ENCODE measurements at regions not wholly inside any gene's neighbourhood (a gene's known extent, or its start where the extent isn't known, plus 50 kb on each side); places are given as distances from the start of the nearest gene placed in this dataset.

DNA sequence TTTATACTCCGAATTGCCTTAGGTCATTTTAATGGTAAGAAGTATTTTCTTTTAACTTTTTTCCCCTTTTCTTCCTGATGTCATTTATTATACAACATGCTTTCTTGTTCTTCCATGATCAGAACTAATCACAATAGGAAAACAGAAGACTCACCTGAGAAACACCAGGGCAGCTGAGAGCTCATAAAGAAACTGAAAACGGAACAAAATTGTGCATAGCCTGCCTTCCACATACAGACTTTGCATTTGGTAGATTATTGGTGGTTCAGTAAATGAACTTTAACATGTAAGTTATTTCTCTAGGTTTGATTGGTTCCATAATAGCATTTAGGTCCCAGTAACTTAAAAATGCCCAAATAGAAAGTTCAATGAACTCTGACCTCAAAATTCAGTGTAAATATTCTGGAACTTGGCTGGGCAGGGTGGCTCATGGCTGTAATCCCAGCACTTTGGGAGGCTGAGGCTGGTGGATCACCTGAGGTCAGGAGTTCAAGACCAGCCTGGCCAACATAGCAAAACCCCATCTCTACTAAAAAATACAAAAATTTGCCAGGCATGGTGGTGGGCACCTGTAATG, 161.1 kb upstream of the DTNBP1 start:
- H3K27me3 ChIP-seq (replicated peaks; ENCODE audit: insufficient read depth) = no peaks in the 10 kb centered on the region
- H3K4me3 ChIP-seq = no peak overlapping the region
- H3K36me3 ChIP-seq = no peaks in the 10 kb centered on the region
- no peak for TF ChIP-seq POLR2AphosphoS5 (IDR thresholded peaks at IDR 0.05)
- TF ChIP-seq, protein P1, sequence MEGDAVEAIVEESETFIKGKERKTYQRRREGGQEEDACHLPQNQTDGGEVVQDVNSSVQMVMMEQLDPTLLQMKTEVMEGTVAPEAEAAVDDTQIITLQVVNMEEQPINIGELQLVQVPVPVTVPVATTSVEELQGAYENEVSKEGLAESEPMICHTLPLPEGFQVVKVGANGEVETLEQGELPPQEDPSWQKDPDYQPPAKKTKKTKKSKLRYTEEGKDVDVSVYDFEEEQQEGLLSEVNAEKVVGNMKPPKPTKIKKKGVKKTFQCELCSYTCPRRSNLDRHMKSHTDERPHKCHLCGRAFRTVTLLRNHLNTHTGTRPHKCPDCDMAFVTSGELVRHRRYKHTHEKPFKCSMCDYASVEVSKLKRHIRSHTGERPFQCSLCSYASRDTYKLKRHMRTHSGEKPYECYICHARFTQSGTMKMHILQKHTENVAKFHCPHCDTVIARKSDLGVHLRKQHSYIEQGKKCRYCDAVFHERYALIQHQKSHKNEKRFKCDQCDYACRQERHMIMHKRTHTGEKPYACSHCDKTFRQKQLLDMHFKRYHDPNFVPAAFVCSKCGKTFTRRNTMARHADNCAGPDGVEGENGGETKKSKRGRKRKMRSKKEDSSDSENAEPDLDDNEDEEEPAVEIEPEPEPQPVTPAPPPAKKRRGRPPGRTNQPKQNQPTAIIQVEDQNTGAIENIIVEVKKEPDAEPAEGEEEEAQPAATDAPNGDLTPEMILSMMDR (IDR thresholded peaks at IDR 0.05) = no peak
- TF ChIP-seq POLR2A (IDR thresholded peaks at IDR 0.05) = no peak
- no peaks in the 10 kb centered on the region for H3K4me1 ChIP-seq (replicated peaks)
- DNase-seq (ENCODE audit: low spot score) = no peak
- no peak overlapping the region for H3K27ac ChIP-seq
- intact Hi-C loops (cut with DNase I) = no loop called here
- H3K9me3 ChIP-seq = no peaks in the 10 kb centered on the region
- WGBS = 71% methylated on average over 2 of the region's 2 CpGs

DNA sequence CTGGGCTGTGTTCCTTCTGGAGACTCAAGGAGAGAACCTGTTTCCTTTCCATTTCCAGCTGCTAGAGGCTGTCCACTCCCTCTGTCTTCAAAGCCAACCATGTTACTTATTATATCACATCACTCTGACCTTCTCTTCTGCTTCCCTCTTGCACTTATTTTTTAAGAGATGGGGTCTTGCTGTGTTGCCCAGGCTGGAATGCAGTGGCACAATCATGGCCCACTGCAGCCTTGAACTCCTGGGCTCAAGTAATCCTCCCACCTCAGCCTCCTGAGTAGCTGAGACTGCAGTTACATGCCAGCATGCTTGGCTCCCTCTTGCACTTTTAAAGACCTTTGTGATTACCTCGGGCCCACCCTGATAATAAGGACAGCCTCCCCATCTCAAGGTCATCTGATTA, 160.0 kb upstream of the DTNBP1 start:
- Histone ChIP-seq H3K27me3 (replicated peaks; ENCODE audit: insufficient read depth) (no peaks in the 10 kb centered on the region), H3K27ac (no peak overlapping the region)
- 82% methylated on average over 1 of the region's 1 CpG for WGBS

DNA sequence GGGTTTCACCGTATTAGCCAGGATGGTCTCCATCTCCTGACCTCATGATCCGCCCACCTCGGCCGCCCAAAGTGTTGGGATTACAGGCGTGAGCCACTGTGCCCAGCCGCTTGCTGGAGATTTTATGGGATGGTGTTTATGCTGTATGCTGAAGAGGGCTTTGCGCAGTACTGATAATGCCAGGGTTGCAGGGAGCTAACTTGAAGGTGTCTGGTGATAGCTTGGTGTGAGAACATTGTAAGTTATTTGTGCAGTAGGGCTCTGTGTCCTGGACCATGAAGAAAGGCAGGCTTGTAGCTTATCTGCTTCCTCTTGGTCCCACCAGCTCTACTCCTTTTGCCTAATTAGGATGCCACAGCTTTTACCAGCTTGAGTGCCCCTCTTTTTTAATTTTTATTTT, 157.0 kb upstream of the DTNBP1 start:
- intact Hi-C loops (cut with DNase I) = no loop called here
- Histone ChIP-seq H3K27me3 (replicated peaks; ENCODE audit: insufficient read depth) (no peaks in the 10 kb centered on the region), H3K9me3 (no peaks in the 10 kb centered on the region), H3K4me1 (replicated peaks) (no peaks in the 10 kb centered on the region), H3K4me3 (no peak overlapping the region), H3K27ac (no peak overlapping the region), H3K36me3 (no peaks in the 10 kb centered on the region)
- TF ChIP-seq, protein P1 (IDR thresholded peaks at IDR 0.05) = no peak
- no peak for TF ChIP-seq POLR2AphosphoS5 (IDR thresholded peaks at IDR 0.05)
- TF ChIP-seq POLR2A (IDR thresholded peaks at IDR 0.05) = no peak
- DNase-seq (ENCODE audit: low spot score) = no peak
- WGBS = 90% methylated on average over 7 of the region's 7 CpGs

More for the DNA sequence above, 160.0 kb upstream of the DTNBP1 start:
- intact Hi-C loops (cut with DNase I) = no loop called here
- H3K36me3 ChIP-seq = no peaks in the 10 kb centered on the region
- no peak for DNase-seq (ENCODE audit: low spot score)
- TF ChIP-seq, protein P1 (IDR thresholded peaks at IDR 0.05) = no peak
- TF ChIP-seq POLR2AphosphoS5 (IDR thresholded peaks at IDR 0.05) (no peak), POLR2A (IDR thresholded peaks at IDR 0.05) (no peak)
- no peak overlapping the region for H3K4me3 ChIP-seq
- H3K4me1 ChIP-seq (replicated peaks) = no peaks in the 10 kb centered on the region
- no peaks in the 10 kb centered on the region for H3K9me3 ChIP-seq

DNA sequence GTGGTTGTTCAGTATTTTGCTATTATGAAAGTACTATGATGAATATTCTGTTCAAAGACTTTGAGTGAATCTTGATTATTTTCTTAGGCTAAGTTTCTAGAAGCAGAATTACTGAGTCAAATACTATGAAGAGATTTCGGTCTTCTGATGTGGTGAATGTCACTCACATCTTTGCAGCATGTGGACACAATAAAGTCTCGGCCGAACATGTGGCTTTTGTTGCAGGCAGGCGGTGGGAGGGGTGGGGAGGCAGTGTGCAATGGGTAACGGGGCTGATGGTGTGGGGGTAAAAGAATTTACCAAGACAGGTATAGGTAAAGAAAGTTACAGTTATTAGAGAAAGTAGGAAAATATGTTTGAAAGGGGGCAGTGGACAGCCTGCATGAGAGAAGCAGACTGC, 156.4 kb upstream of the DTNBP1 start:
- Histone ChIP-seq H3K27ac (no peak overlapping the region), H3K36me3 (no peaks in the 10 kb centered on the region), H3K4me3 (no peak overlapping the region), H3K4me1 (replicated peaks) (no peaks in the 10 kb centered on the region), H3K9me3 (no peaks in the 10 kb centered on the region), H3K27me3 (replicated peaks; ENCODE audit: insufficient read depth) (no peaks in the 10 kb centered on the region)
- DNase-seq (ENCODE audit: low spot score) = no peak
- intact Hi-C loops (cut with DNase I) = no loop called here
- TF ChIP-seq POLR2A (IDR thresholded peaks at IDR 0.05) (no peak), POLR2AphosphoS5 (IDR thresholded peaks at IDR 0.05) (no peak)
- TF ChIP-seq, protein P1 (IDR thresholded peaks at IDR 0.05) = no peak
- 62% methylated on average over 5 of the region's 5 CpGs for WGBS

DNA sequence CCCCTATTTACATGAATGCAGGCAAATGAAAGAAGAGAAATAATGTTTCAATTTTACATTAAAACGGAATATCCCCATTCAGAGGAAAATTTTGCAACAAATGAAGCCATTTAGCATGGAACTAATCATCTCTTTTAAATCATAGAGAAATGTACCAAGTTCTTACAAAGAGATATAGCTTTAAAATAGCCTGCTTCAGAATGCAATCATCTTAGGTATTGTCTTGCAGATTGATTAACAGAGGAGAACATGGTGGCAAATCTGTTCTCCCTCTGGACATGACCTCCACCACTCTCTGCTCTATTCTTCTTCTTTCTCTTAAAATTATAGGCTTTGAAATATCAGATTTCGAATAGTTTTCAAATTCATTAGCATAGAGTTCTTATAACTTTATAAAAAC, 155.7 kb upstream of the DTNBP1 start:
- Histone ChIP-seq H3K4me3 (no peak overlapping the region), H3K27ac (no peak overlapping the region), H3K4me1 (replicated peaks) (no peaks in the 10 kb centered on the region), H3K36me3 (no peaks in the 10 kb centered on the region), H3K9me3 (no peaks in the 10 kb centered on the region), H3K27me3 (replicated peaks; ENCODE audit: insufficient read depth) (no peaks in the 10 kb centered on the region)
- 96% methylated on average over 2 of the region's 2 CpGs for WGBS
- TF ChIP-seq POLR2AphosphoS5 (IDR thresholded peaks at IDR 0.05) (no peak), POLR2A (IDR thresholded peaks at IDR 0.05) (no peak)
- TF ChIP-seq, protein P1 (IDR thresholded peaks at IDR 0.05) = no peak
- intact Hi-C loops (cut with DNase I) = no loop called here
- DNase-seq (ENCODE audit: low spot score) = no peak

Data from prostate gland (tissue), 2 donors.